Loucy (cell line): ENCODE measurements at regions not wholly inside any gene's neighbourhood (a gene's known extent, or its start where the extent isn't known, plus 50 kb on each side); places are given as distances from the start of the nearest gene placed in this dataset.

Experiments used
- H2AFZ ChIP-seq: fragments of 200-600 bp; sonication (generic); 2 replicates; pipeline ENCODE4 v1.6.0; 2016; ENCODE audit warnings: antibody characterized with exemption, mild to moderate bottlenecking, low read length, moderate library complexity
- H3F3A ChIP-seq: fragments of 200-600 bp; 2 replicates; pipeline ENCODE4 v1.6.0; 2016; ENCODE audit warnings: antibody characterized with exemption, low read depth, mild to moderate bottlenecking
- H3K27me3 ChIP-seq: fragments of 200-600 bp; sonication (generic); 2 replicates; pipeline ENCODE4 v1.6.1; 2014; ENCODE audit warnings: low read length, mild to moderate bottlenecking; ENCODE audit not compliant: insufficient read depth, poor library complexity, severe bottlenecking
- H3K36me3 ChIP-seq: fragments of 200-600 bp; sonication (generic); 2 replicates; pipeline ENCODE4 v1.6.1; 2016; ENCODE audit warnings: low read length; ENCODE audit not compliant: insufficient read depth
- H3K4me1 ChIP-seq: fragments of 200-600 bp; sonication (generic); 2 replicates; pipeline ENCODE4 v1.5.1; 2014; ENCODE audit warnings: low read length, mild to moderate bottlenecking; ENCODE audit not compliant: insufficient read depth, poor library complexity, severe bottlenecking
- H3K4me2 ChIP-seq: fragments of 200-600 bp; sonication (generic); 2 replicates; pipeline ENCODE4 v1.6.0; 2014; ENCODE audit warnings: antibody characterized with exemption, low read length, low read depth, mild to moderate bottlenecking; ENCODE audit not compliant: poor library complexity, severe bottlenecking
- H3K4me3 ChIP-seq: fragments of 200-600 bp; sonication (generic); 2 replicates; pipeline ENCODE4 v1.5.1; 2014; ENCODE audit warnings: low read length, mild to moderate bottlenecking, mixed read lengths; ENCODE audit not compliant: poor library complexity, severe bottlenecking
- H3K79me2 ChIP-seq: fragments of 200-600 bp; sonication (generic); 2 replicates; pipeline ENCODE4 v1.6.1; 2014; ENCODE audit warnings: low read length; ENCODE audit not compliant: insufficient read depth
- H3K9ac ChIP-seq: fragments of 200-600 bp; sonication (generic); 2 replicates; pipeline ENCODE4 v1.6.0; 2014; ENCODE audit warnings: mild to moderate bottlenecking, low read depth, low read length, moderate library complexity; ENCODE audit not compliant: poor library complexity, severe bottlenecking
- H3K9me2 ChIP-seq: fragments of 200-600 bp; sonication (generic); replicated peaks from 2 replicates; pipeline ENCODE4 v1.6.1; 2016; ENCODE audit warnings: low read depth, low read length, mixed read lengths
- H3K9me3 ChIP-seq: fragments of 200-600 bp; sonication (generic); 2 replicates; pipeline ENCODE4 v1.6.1; 2014; ENCODE audit warnings: mild to moderate bottlenecking, antibody characterized with exemption, low read length, low read depth; ENCODE audit not compliant: insufficient read depth
- H4K20me1 ChIP-seq: fragments of 200-600 bp; sonication (generic); 2 replicates; pipeline ENCODE4 v1.6.0; 2014; ENCODE audit warnings: antibody characterized with exemption, low read length, mild to moderate bottlenecking; ENCODE audit not compliant: insufficient read depth, poor library complexity, severe bottlenecking
- EZH2phosphoT487 ChIP-seq: fragments of 200-600 bp; IDR thresholded peaks from 2 replicates; pipeline ENCODE4 v1.6.1; 2018; ENCODE audit warnings: antibody characterized with exemption, mild to moderate bottlenecking, moderate library complexity, borderline replicate concordance
- TF ChIP-seq, protein P1 (sequence below): fragments of 200-600 bp; sonication (generic); conservative IDR thresholded peaks from 2 replicates; pipeline ENCODE4 v1.5.1; 2014; ENCODE audit warnings: mild to moderate bottlenecking, antibody characterized with exemption, low read length

DNA sequence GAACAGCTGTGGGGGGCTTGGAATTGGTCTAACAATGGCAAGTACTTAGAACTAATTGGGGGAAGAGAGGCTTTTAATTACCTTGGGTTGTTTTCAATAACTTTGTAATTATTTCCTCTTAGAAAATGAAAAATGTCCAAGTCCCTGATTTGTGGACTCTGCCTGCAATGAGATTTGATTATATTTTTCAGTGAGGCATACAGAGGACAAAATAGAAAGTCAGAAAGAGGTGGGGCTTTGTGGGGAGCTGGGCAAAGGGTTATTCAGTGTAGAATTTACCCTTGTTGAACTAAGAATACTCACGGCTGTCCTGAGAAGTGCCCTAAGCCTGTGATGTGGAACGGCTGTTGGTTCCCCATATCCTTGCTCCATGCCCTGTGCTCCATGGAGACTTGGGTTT lies 153.0 kb downstream of the ICE1 start:
- Histone ChIP-seq H3K4me2 (no peak overlapping the region), H3K9me3 (peaks cover 4% of the 10 kb centered on the region; the same call in 1 of the 2 replicates), H3K79me2 (no peaks in the 10 kb centered on the region), H3F3A (no peaks in the 10 kb centered on the region), H3K9me2 (no peaks in the 10 kb centered on the region), H3K27me3 (no peaks in the 10 kb centered on the region), H3K36me3 (no peaks in the 10 kb centered on the region), H3K4me3 (no peak overlapping the region), H4K20me1 (no peaks in the 10 kb centered on the region), H2AFZ (no peak overlapping the region), H3K4me1 (no peaks in the 10 kb centered on the region), H3K9ac (no peak overlapping the region)
- no peak for TF ChIP-seq EZH2phosphoT487
- TF ChIP-seq, protein P1, sequence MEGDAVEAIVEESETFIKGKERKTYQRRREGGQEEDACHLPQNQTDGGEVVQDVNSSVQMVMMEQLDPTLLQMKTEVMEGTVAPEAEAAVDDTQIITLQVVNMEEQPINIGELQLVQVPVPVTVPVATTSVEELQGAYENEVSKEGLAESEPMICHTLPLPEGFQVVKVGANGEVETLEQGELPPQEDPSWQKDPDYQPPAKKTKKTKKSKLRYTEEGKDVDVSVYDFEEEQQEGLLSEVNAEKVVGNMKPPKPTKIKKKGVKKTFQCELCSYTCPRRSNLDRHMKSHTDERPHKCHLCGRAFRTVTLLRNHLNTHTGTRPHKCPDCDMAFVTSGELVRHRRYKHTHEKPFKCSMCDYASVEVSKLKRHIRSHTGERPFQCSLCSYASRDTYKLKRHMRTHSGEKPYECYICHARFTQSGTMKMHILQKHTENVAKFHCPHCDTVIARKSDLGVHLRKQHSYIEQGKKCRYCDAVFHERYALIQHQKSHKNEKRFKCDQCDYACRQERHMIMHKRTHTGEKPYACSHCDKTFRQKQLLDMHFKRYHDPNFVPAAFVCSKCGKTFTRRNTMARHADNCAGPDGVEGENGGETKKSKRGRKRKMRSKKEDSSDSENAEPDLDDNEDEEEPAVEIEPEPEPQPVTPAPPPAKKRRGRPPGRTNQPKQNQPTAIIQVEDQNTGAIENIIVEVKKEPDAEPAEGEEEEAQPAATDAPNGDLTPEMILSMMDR = no peak

DNA sequence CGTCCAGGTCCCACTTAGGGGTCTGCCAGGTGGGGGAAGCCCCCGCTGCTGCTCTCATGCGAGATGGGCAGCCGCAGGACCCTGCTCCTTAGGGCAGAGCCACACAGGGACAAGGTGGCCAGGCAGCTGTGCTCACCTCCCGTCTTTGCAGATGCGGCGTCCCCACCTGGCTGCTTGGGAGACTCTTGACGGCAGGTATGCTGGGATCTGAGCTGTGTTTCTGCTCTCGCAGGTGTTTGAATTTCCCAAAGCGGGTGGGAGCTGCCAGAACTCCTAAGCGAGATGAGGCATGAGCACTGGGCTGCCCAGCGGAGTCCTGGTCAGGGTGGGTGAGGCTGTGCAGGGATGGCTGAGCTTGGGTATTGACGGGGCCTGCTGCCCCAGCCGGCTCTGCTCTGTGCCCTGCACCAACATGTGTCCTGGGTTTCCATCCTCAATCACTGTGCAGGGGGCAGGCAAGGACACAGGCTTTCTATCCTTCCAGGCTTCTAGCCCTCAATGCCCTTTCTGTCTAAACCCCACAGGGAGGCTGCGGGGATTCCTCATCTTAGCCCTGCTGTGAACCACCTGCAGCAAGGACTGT lies 151.4 kb downstream of the ICE1 start:
- no peak overlapping the region for H3K9ac ChIP-seq
- H4K20me1 ChIP-seq = no peaks in the 10 kb centered on the region
- H3K27me3 ChIP-seq = no peaks in the 10 kb centered on the region
- no peak for TF ChIP-seq EZH2phosphoT487
- TF ChIP-seq, protein P1 = no peak
- no peak overlapping the region for H3K4me3 ChIP-seq
- no peak overlapping the region for H2AFZ ChIP-seq
- H3K9me2 ChIP-seq = no peaks in the 10 kb centered on the region
- H3K79me2 ChIP-seq = no peaks in the 10 kb centered on the region
- no peak overlapping the region for H3K4me2 ChIP-seq
- H3K36me3 ChIP-seq = no peaks in the 10 kb centered on the region
- no peaks in the 10 kb centered on the region for H3F3A ChIP-seq
- no peaks in the 10 kb centered on the region for H3K4me1 ChIP-seq
- peaks cover 4% of the 10 kb centered on the region; the same call in 1 of the 2 replicates for H3K9me3 ChIP-seq

DNA sequence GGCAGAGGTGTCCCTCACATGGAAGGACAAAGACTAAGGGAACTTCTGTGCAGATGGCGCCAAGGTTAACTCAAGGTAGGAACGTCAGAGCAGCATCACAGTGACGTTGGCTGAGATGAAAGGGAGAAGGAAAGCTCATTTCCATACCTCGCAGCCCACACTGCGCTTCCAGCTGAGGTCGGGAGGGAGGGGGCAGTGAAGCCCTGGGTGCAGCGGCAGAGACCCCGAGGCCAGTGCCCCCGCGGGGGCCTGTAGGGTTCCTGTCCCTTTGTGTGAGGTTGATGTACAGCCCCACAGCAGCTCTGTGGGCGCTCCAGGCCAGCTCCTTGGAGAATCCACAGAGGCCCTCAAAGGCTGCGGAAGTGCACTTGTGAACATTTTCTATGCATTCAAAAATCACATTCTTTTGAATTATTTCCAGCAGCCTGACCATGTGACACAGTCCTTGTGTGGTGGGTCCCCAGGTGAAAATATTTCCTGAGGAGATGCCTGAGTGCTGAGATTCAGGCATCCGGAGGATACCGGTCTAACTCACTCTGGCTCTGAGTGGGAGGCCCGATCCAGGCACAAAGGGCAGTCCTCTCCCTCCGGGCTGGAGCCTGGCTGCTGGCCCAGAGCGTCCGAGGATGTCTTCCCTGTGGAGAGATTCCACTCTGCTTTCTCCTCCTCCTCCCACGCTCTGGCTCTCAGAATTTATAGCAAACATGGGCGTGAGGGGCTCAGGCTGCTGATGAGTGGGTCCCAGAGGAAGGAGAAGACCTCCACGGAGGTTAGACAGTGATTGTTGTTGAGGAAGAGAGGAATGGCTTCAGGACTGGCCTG lies 150.7 kb downstream of the ICE1 start:
- no peaks in the 10 kb centered on the region for H3K79me2 ChIP-seq
- H4K20me1 ChIP-seq = no peaks in the 10 kb centered on the region
- H2AFZ ChIP-seq = no peak overlapping the region
- no peaks in the 10 kb centered on the region for H3K9me2 ChIP-seq
- H3K9me3 ChIP-seq = peaks cover 4% of the 10 kb centered on the region; the same call in 1 of the 2 replicates
- H3K4me3 ChIP-seq = no peak overlapping the region
- no peaks in the 10 kb centered on the region for H3K36me3 ChIP-seq
- no peak overlapping the region for H3K4me2 ChIP-seq
- H3K4me1 ChIP-seq = no peaks in the 10 kb centered on the region
- no peaks in the 10 kb centered on the region for H3F3A ChIP-seq
- no peak overlapping the region for H3K9ac ChIP-seq
- no peaks in the 10 kb centered on the region for H3K27me3 ChIP-seq
- no peak for TF ChIP-seq EZH2phosphoT487
